HG02870 (cell line): ENCODE measurements at regions not wholly inside any gene's neighbourhood (a gene's known extent, or its start where the extent isn't known, plus 50 kb on each side); places are given as distances from the start of the nearest gene placed in this dataset.
"Not testable (repeated sequence)": the region's sequence is repeated elsewhere in the genome, so short reads cannot be mapped to it uniquely, and the experiment has no call there.

Experiments used
- ATAC-seq: cut with Tn5 transposase; IDR thresholded peaks from one replicate; pipeline ENCODE4 v1.9.1; 2021; ENCODE audit warnings: mild to moderate bottlenecking, moderate library complexity; ENCODE audit not compliant: unreplicated experiment

GRCh38 chr20:60096166-60096565 lies 137.9 kb downstream of the CDH26 start:
- no peak for ATAC-seq

- no peak for ATAC-seq
These were observed 139.1 kb downstream of the CDH26 start for GRCh38 chr20:60097285-60097684.

GRCh38 chr20:60100780-60101179 lies 142.6 kb downstream of the CDH26 start:
- ATAC-seq, result no peak

- ATAC-seq, result no peak
These were observed 143.1 kb downstream of the CDH26 start for GRCh38 chr20:60101201-60101890.

- ATAC-seq, result no peak
These were observed 143.7 kb downstream of the CDH26 start for GRCh38 chr20:60101891-60102281.

DNA sequence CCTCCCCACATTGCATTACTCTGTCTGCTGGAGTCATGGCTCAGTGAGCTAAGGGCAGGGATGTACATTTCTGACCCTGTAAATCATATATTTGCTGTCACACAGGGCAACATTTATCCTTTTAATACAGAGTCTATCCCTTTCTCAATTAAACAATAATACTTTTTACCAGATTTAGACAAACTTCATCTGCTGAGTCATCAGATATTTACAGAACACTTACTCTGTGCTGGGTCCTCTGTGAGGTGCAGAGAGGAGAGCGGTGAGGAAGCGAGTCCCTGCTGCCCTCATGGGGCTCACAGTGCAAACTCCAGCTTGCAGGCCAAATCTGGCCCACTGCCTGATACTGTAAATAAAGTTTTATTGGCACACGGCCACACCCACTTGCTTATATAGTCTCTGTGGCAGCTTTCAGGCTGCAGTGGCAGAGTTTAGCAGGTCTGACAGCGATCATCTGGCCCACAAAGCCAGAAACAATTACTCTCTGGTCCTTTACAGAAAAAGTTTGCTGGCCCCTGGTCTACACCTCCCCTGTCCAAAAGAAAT lies 144.5 kb downstream of the CDH26 start:
- no peak for ATAC-seq

GRCh38 chr20:60104993-60105803 lies 147.0 kb downstream of the CDH26 start:
- no peak for ATAC-seq

GRCh38 chr20:60106186-60106585 lies 148.0 kb downstream of the CDH26 start:
- ATAC-seq, result not testable (repeated sequence)

GRCh38 chr20:60107621-60108390 lies 149.6 kb downstream of the CDH26 start:
- ATAC-seq, result no peak

GRCh38 chr20:60108397-60108796 lies 150.2 kb downstream of the CDH26 start:
- ATAC-seq, result no peak

- ATAC-seq, result no peak
These were observed 155.0 kb downstream of the CDH26 start for GRCh38 chr20:60113024-60113724.

DNA sequence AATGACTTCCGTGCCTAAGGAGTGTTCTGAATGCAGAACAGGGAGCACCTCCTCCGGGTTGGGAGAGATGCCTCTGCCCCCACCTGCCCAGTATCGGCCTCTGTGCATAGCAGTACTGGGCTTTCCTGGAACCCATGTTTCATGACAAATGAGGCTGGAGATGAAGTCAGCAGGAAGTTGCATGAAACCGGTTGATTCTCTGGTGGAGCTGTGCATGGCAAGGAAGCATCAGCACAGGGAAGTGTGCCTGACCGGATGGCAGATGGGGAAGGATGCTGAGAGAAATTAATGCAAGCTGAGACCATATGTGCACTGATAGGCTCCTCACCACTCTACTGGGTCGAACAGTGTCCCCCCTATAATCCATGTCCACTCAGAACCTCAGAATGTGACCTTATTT lies 155.5 kb downstream of the CDH26 start:
- no peak for ATAC-seq

- ATAC-seq, result no peak
These were observed 157.2 kb downstream of the CDH26 start for GRCh38 chr20:60115451-60115850.

DNA sequence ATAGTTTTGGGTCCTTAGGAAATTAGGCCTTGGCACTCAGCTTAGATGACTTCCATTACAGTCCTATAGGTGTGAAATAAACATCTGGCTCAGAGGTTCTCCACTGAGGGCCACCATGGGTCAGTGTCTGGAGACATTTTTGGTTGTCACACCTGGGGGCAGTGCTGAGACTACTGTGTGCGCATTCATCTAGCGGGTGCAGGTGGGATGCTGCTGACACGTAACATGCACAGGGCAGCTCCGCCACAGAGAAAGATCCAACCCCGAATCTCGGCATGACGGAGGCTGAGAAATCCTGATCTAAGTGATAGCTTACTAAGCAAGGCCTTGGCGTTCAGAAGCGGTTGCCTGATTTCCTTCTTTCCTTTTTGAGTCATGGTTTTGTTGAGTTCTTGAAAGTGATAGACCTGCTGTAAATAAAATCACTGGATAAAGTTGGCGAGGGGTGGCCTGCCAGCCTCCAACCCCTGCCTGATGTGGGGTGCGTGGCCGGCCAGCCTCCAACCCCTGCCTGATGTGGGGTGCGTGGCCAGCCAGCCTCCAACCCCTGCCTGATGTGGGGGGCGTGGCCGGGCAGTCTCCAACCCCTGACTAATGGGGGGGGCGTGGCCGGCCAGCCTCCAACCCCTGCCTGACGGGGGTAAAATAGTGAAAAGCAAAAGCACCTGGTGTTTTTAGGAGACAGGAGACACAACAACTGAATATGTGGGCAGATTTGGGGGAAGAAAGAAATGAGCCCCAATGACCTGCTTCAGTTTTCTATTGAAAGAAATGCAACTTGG lies 158.1 kb downstream of the CDH26 start:
- ATAC-seq, result no peak

DNA sequence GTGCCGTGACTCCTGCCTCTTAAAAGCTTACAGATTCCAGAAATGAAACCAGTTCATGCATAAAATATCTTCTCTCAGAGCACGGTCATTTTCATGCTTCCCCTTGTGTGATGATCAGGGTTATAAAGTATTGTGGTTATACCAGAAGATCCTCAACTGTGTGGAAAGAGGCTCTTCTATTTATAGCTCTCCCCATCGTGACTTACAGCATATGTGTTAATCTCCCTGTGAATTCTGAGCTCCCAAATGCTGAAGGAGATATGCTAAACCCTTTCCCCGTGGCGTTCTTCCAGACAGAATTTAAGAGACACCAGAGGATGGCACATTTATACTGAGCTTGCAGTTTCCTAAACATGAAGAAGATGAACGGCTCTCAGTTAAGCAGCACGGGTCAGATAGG lies 158.8 kb downstream of the CDH26 start:
- ATAC-seq, result no peak

DNA sequence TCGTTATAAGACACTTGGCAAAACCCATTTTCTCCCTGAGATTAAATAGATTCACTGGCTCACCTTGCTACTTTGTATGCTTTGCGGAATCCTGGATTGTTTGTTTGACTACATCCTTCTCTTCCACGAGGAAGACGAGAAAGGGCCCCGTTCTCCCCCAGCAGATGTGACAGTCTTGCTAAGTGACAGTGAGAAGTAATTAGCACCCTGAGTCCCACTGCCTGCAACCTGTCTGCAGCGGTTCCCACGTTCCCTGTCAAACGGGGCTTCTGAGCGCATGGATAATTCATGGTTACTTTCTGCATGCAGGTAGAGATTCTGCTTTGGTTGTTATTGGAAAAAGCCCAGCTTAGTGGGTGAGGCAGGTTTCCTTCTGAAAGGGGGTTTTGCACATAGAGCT lies 163.7 kb downstream of the CDH26 start:
- ATAC-seq, result no peak

DNA sequence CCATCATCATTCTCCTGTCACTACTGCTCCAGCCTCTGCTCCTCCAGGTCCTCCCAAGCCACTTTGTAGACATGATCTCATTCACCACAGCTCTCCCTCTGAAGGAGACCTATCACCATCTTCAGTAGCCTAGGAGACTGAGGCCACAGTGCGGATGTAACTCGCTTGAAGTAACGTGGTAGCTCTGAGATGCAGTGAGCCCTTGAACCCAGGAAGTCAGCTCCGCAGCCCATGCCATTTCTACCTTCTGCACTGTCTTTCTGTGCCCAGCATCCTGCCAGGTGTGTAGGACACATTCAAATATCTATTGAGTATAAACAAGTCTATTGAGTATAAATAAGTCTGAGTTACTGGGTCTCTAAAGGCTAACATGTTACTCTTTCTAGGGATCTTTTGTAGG lies 164.4 kb downstream of the CDH26 start:
- ATAC-seq, result no peak

GRCh38 chr20:60123096-60123495 lies 164.9 kb downstream of the CDH26 start:
- ATAC-seq, result no peak

- ATAC-seq, result no peak
These were observed 165.4 kb downstream of the CDH26 start for GRCh38 chr20:60123652-60124051.

GRCh38 chr20:60124776-60125381 lies 166.7 kb downstream of the CDH26 start:
- no peak for ATAC-seq
